Chondrocyte (in vitro differentiated cells): ENCODE measurements at regions not wholly inside any gene's neighbourhood (a gene's known extent, or its start where the extent isn't known, plus 50 kb on each side); places are given as distances from the start of the nearest gene placed in this dataset.

Experiments used
- DNase-seq: peaks from one replicate; pipeline ENCODE4 v3.0.0; 2021; ENCODE audit warnings: mixed read lengths, low spot score
- H3K27ac Mint-ChIP-seq: one replicate; pipeline ENCODE4 v1.8.0; 2021; ENCODE audit warnings: mild to moderate bottlenecking, moderate library complexity, mixed read lengths; ENCODE audit not compliant: unreplicated experiment
- H3K27me3 Mint-ChIP-seq: 2 replicates; pipeline ENCODE4 v1.8.0; 2021; ENCODE audit warnings: low read depth, mixed read lengths
- H3K36me3 Mint-ChIP-seq: 2 replicates; pipeline ENCODE4 v1.8.0; 2021; ENCODE audit warnings: low read depth, mixed read lengths
- H3K4me1 Mint-ChIP-seq: 2 replicates; pipeline ENCODE4 v1.8.0; 2021; ENCODE audit warnings: low read depth, mild to moderate bottlenecking, mixed read lengths
- H3K4me3 Mint-ChIP-seq: one replicate; pipeline ENCODE4 v1.8.0; 2021; ENCODE audit warnings: mild to moderate bottlenecking, moderate library complexity, mixed read lengths; ENCODE audit not compliant: unreplicated experiment
- H3K9me3 Mint-ChIP-seq: 2 replicates; pipeline ENCODE4 v1.8.0; 2021; ENCODE audit warnings: low read depth, mixed read lengths
- CTCF ChIP-seq: fragments of 200-600 bp; sonication (generic); IDR thresholded peaks from 2 replicates; pipeline ENCODE4 v1.5.0; 2021; ENCODE audit warnings: antibody characterized with exemption, mild to moderate bottlenecking, moderate library complexity

DNA sequence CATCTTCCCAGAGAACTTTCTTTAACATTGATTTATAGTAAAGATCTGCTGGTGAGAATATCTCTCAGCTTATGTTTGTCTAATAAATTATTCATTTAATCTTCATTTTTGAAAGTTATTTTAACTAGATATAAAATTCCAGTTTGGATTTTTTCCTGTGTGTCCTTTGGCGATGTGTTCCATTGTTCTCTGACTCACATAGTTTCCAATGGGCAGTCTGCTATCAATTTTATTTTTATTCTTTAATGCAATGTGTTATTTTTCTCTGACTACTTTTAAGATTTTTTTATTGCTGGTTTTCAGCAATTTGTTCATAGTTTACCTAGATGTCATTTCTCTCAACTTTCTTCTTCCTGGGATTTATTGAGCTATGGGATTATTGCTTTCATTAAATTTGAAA, 325.2 kb upstream of the POGK start:
- Mint-ChIP-seq H3K27ac (no peak overlapping the region), H3K9me3 (peaks cover 10% of the 10 kb centered on the region), H3K4me1 (no peaks in the 10 kb centered on the region), H3K4me3 (no peak overlapping the region), H3K36me3 (no peaks in the 10 kb centered on the region), H3K27me3 (no peaks in the 10 kb centered on the region)
- no peak for TF ChIP-seq CTCF
- DNase-seq: no peak

GRCh38 chr1:166527752-166528151, 311.5 kb upstream of the POGK start:
- no peaks in the 10 kb centered on the region for H3K36me3 Mint-ChIP-seq
- DNase-seq: no peak
- TF ChIP-seq CTCF: no peak
- no peak overlapping the region for H3K27ac Mint-ChIP-seq
- peaks cover 5% of the 10 kb centered on the region for H3K9me3 Mint-ChIP-seq
- H3K4me1 Mint-ChIP-seq: no peaks in the 10 kb centered on the region
- peaks cover 3% of the 10 kb centered on the region for H3K27me3 Mint-ChIP-seq
- no peak overlapping the region for H3K4me3 Mint-ChIP-seq

DNA sequence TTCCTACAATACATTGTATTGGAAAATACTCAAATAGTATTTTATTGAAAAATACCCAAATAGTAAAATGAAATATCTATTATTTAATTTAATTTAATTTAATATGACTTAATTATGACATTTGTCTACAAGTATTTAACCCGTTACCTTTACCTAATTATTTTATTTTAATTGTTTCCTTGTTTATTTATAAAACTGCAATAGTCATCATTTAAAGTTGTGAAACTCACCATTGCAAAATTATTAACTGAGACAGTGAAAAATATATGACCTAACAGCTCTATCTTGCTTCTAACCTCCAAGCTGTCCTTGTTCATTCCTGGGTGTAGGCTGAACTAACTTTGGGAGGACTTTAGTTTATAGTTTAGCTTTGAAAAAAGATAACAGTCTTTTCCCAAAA, 300.6 kb upstream of the POGK start:
- no peak overlapping the region for H3K27ac Mint-ChIP-seq
- H3K4me3 Mint-ChIP-seq: no peak overlapping the region
- no peak for DNase-seq
- H3K36me3 Mint-ChIP-seq: no peaks in the 10 kb centered on the region
- H3K9me3 Mint-ChIP-seq: peaks cover 18% of the 10 kb centered on the region
- H3K4me1 Mint-ChIP-seq: no peaks in the 10 kb centered on the region
- no peak for TF ChIP-seq CTCF
- no peaks in the 10 kb centered on the region for H3K27me3 Mint-ChIP-seq

GRCh38 chr1:166544036-166544435, 295.2 kb upstream of the POGK start:
- DNase-seq: no peak
- Mint-ChIP-seq H3K36me3 (no peaks in the 10 kb centered on the region), H3K27me3 (no peaks in the 10 kb centered on the region), H3K4me3 (no peak overlapping the region), H3K4me1 (no peaks in the 10 kb centered on the region), H3K9me3 (peaks cover 14% of the 10 kb centered on the region), H3K27ac (no peak overlapping the region)
- TF ChIP-seq CTCF: no peak

DNA sequence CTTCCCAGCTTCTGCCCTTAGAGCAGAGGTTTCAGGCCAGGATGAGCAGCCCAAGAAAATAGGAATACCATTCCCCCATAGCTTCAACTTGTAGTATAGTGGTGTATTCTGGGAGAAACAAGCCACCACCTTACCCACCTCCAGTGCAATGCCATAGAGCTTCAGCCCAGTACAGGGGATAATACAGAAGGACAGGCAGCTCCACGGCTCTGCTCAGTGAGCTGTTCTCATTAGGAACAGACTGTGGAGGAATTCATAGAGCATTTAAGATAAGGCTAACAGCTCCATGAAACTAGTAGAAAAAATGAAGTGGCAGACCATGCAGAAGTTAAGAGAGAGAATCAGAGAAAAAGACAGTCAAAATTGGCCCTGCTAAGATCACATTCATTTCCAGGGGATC, 294.7 kb upstream of the POGK start:
- H3K27ac Mint-ChIP-seq: no peak overlapping the region
- no peaks in the 10 kb centered on the region for H3K36me3 Mint-ChIP-seq
- no peaks in the 10 kb centered on the region for H3K27me3 Mint-ChIP-seq

More for the DNA sequence above, 294.7 kb upstream of the POGK start:
- no peak for DNase-seq
- peaks cover 18% of the 10 kb centered on the region for H3K9me3 Mint-ChIP-seq
- no peak overlapping the region for H3K4me3 Mint-ChIP-seq
- H3K4me1 Mint-ChIP-seq: no peaks in the 10 kb centered on the region
- TF ChIP-seq CTCF: no peak
